Small intestine (tissue), 7 donors: ENCODE measurements at regions not wholly inside any gene's neighbourhood (a gene's known extent, or its start where the extent isn't known, plus 50 kb on each side); places are given as distances from the start of the nearest gene placed in this dataset.

Experiments used
- DNase-seq, 2 donors: peaks; one replicate each; pipeline versions ENCODE4 v3.0.0 to v3.0.0-alpha.2; 2013
- FAIRE-seq: peaks from 2 replicates; lab custom pipeline; 2012; peaks lifted over from hg19 to GRCh38; lab: Jason Lieb, UNC
- H3K27ac ChIP-seq, 3 donors: one replicate each; pipeline ENCODE4 v1.5.1; 2013; ENCODE audit warnings: low read length in 2 of 3, mild to moderate bottlenecking in 2 of 3, control low read depth in 1 of 3, inconsistent platforms in 1 of 3, low read depth in 1 of 3, moderate library complexity in 1 of 3
- H3K27me3 ChIP-seq, 3 donors: one replicate each; pipeline ENCODE4 v1.6.1; 2013; ENCODE audit warnings: low read length in 3 of 3, inconsistent platforms in 1 of 3; ENCODE audit not compliant: control insufficient read depth in 3 of 3, insufficient read depth in 3 of 3
- H3K36me3 ChIP-seq, 3 donors: one replicate each; pipeline ENCODE4 v1.6.1; 2013; ENCODE audit warnings: low read length in 3 of 3, inconsistent platforms in 1 of 3, low read depth in 1 of 3, mild to moderate bottlenecking in 1 of 3, moderate library complexity in 1 of 3; ENCODE audit not compliant: control insufficient read depth in 3 of 3, insufficient read depth in 2 of 3
- H3K4me1 ChIP-seq, 3 donors: one replicate each; pipeline ENCODE4 v1.6.1; 2013; ENCODE audit warnings: low read length in 2 of 3, inconsistent platforms in 1 of 3, low read depth in 1 of 3, mild to moderate bottlenecking in 1 of 3, moderate library complexity in 1 of 3; ENCODE audit not compliant: control insufficient read depth in 3 of 3, insufficient read depth in 2 of 3
- H3K4me3 ChIP-seq, 3 donors: one replicate each; pipeline ENCODE4 v1.5.1; 2013; ENCODE audit warnings: low read length in 3 of 3, control low read depth in 1 of 3, inconsistent platforms in 1 of 3, low read depth in 1 of 3, mild to moderate bottlenecking in 1 of 3, moderate library complexity in 1 of 3
- H3K9me3 ChIP-seq, 2 donors: one replicate each; pipeline ENCODE4 v1.6.1; 2013; ENCODE audit warnings: low read depth in 1 of 2, low read length in 1 of 2; ENCODE audit not compliant: control insufficient read depth in 2 of 2, insufficient read depth in 1 of 2
- WGBS, 3 donors: extraction: QIAGEN DNeasy Blood & Tissue Kit; methylation state at CpG; one replicate each; pipeline ENCODE4 v1.1.7; 2013; 5-methylcytosine and 5-hydroxymethylcytosine counted together
- donor health status: healthy with polysubstance abuse.
- donor health status: control.
- donor health status: control.
- donor health status: Bipolar disorder and iron deficiency.
- donor health status: healthy.

GRCh38 chr7:155219947-155220769 is 77.5 kb upstream of the INSIG1 start:
- no peaks in the 10 kb centered on the region for H3K36me3 ChIP-seq
- H3K27me3 ChIP-seq = peaks cover 0 to 3% (median 0%) of the 10 kb centered on the region in 3 donors
- no peaks in the 10 kb centered on the region for H3K9me3 ChIP-seq
- no peak overlapping the region for H3K27ac ChIP-seq
- FAIRE-seq (no peak), DNase-seq (no peak)
- WGBS, 3 donors = 88 to 93% (median 89%) methylated on average over 18 of the region's 18 CpGs
- H3K4me3 ChIP-seq = no peak overlapping the region
- peaks cover 0 to 6% (median 4%) of the 10 kb centered on the region in 3 donors for H3K4me1 ChIP-seq

GRCh38 chr7:155220903-155221302 is 76.8 kb upstream of the INSIG1 start:
- DNase-seq (no peak), FAIRE-seq (no peak)
- H3K27ac ChIP-seq = no peak overlapping the region
- no peaks in the 10 kb centered on the region for H3K9me3 ChIP-seq
- H3K4me1 ChIP-seq = peaks cover 0 to 6% (median 4%) of the 10 kb centered on the region in 3 donors
- WGBS, 3 donors = 88 to 95% (median 90%) methylated on average over 5 of the region's 5 CpGs
- peaks cover 0 to 3% (median 0%) of the 10 kb centered on the region in 3 donors for H3K27me3 ChIP-seq
- no peak overlapping the region for H3K4me3 ChIP-seq
- H3K36me3 ChIP-seq = no peaks in the 10 kb centered on the region

GRCh38 chr7:155221547-155221946 is 76.1 kb upstream of the INSIG1 start:
- H3K27me3 ChIP-seq = no peaks in the 10 kb centered on the region
- DNase-seq = no peak
- no peaks in the 10 kb centered on the region for H3K9me3 ChIP-seq
- H3K36me3 ChIP-seq = no peaks in the 10 kb centered on the region
- no peak overlapping the region for H3K27ac ChIP-seq
- FAIRE-seq = no peak
- peaks cover 0 to 6% (median 4%) of the 10 kb centered on the region in 3 donors for H3K4me1 ChIP-seq
- H3K4me3 ChIP-seq = no peak overlapping the region
- 73 to 79% (median 75%) methylated on average over 4 of the region's 4 CpGs for WGBS, 3 donors

GRCh38 chr7:155222061-155222460 is 75.6 kb upstream of the INSIG1 start:
- H3K9me3 ChIP-seq = no peaks in the 10 kb centered on the region
- H3K27me3 ChIP-seq = no peaks in the 10 kb centered on the region
- no peak overlapping the region for H3K4me3 ChIP-seq
- DNase-seq (no peak), FAIRE-seq (no peak)
- 11 to 31% (median 19%) methylated on average over 2 of the region's 2 CpGs for WGBS, 3 donors
- H3K4me1 ChIP-seq = peaks cover 0 to 6% (median 4%) of the 10 kb centered on the region in 3 donors
- H3K36me3 ChIP-seq = no peaks in the 10 kb centered on the region
- H3K27ac ChIP-seq = no peak overlapping the region

GRCh38 chr7:155222573-155222972 is 75.1 kb upstream of the INSIG1 start:
- H3K36me3 ChIP-seq = no peaks in the 10 kb centered on the region
- H3K27ac ChIP-seq = no peak overlapping the region
- H3K9me3 ChIP-seq = no peaks in the 10 kb centered on the region
- WGBS, 3 donors = 84 to 89% (median 87%) methylated on average over 5 of the region's 5 CpGs
- peaks cover 0 to 6% (median 4%) of the 10 kb centered on the region in 3 donors for H3K4me1 ChIP-seq
- DNase-seq = no peak
- H3K4me3 ChIP-seq = no peak overlapping the region
- no peak for FAIRE-seq
- no peaks in the 10 kb centered on the region for H3K27me3 ChIP-seq

GRCh38 chr7:155223021-155223420 is 74.7 kb upstream of the INSIG1 start:
- no peak for FAIRE-seq
- peaks cover 0 to 6% (median 4%) of the 10 kb centered on the region in 3 donors for H3K4me1 ChIP-seq
- 94 to 98% (median 96%) methylated on average over 12 of the region's 12 CpGs for WGBS, 3 donors
- no peak for DNase-seq
- H3K9me3 ChIP-seq = no peaks in the 10 kb centered on the region
- H3K4me3 ChIP-seq = no peak overlapping the region
- no peaks in the 10 kb centered on the region for H3K27me3 ChIP-seq
- no peak overlapping the region for H3K27ac ChIP-seq
- H3K36me3 ChIP-seq = no peaks in the 10 kb centered on the region

- H3K27ac ChIP-seq = no peak overlapping the region
- no peak for DNase-seq
- H3K9me3 ChIP-seq = no peaks in the 10 kb centered on the region
- FAIRE-seq = no peak
- no peaks in the 10 kb centered on the region for H3K36me3 ChIP-seq
- peaks cover 0 to 6% (median 4%) of the 10 kb centered on the region in 3 donors for H3K4me1 ChIP-seq
- H3K4me3 ChIP-seq = no peak overlapping the region
- H3K27me3 ChIP-seq = no peaks in the 10 kb centered on the region
- WGBS, 3 donors = 75 to 93% (median 83%) methylated on average over 3 of the region's 3 CpGs
These were observed 74.2 kb upstream of the INSIG1 start for GRCh38 chr7:155223503-155223902.

GRCh38 chr7:155224116-155224811 is 73.4 kb upstream of the INSIG1 start:
- FAIRE-seq (no peak), DNase-seq (peak in 1 of 2 donors; percentile 76)
- H3K4me1 ChIP-seq = peaks cover 0 to 6% (median 4%) of the 10 kb centered on the region in 3 donors
- no peak overlapping the region for H3K27ac ChIP-seq
- no peak overlapping the region for H3K4me3 ChIP-seq
- 12 to 45% (median 30%) methylated on average over 12 of the region's 12 CpGs for WGBS, 3 donors
- H3K36me3 ChIP-seq = no peaks in the 10 kb centered on the region
- H3K27me3 ChIP-seq = no peaks in the 10 kb centered on the region
- no peaks in the 10 kb centered on the region for H3K9me3 ChIP-seq
